HG02938 (cell line): ENCODE measurements at regions not wholly inside any gene's neighbourhood (a gene's known extent, or its start where the extent isn't known, plus 50 kb on each side); places are given as distances from the start of the nearest gene placed in this dataset.
"Not testable (repeated sequence)": the region's sequence is repeated elsewhere in the genome, so short reads cannot be mapped to it uniquely, and the experiment has no call there.

ENCODE experiments used
- ATAC-seq: cut with Tn5 transposase; IDR thresholded peaks from one replicate; pipeline ENCODE4 v1.9.1; 2021; ENCODE audit warnings: mild to moderate bottlenecking, moderate library complexity; ENCODE audit not compliant: unreplicated experiment

DNA sequence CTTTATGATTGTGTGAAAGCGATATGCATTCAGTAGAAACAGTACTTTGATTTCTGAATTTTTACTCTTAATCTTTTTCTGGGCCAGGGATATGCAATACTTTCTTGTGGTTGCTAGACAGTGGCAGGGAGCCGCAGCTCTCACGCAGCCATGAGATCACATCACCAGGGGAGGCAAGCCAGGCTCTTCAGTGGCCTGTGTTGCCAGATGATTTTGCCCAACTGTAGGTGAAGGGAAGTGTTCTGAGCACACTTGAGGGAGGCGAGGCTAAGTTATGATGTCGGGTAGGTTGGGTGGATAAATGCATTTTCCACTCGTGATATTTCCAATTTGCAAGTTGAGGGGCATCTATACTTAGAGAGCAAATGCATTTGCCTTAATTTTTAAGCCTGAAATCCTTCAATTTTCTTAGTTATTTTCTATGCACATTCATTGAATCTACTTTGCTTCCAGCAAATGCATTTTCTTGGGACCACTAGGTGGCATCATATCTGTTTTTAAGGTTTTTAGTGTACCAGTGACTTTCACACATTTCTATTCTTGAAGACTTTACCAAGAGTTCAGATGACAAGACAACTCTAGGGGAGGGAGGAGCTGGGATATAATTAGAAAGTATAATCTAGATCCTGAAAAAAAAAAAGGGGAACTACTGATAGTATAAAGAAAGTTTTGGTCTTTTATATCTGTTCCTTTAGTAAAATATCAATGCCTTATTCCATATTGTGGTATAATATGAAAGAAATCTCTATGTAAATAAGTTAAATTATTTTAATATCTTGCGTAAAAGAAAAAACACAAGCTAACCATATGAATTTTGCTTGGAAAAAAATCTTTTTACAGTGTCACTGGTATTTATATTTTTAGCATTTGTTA lies 643.3 kb downstream of the SOCS6 start:
- no peak for ATAC-seq

DNA sequence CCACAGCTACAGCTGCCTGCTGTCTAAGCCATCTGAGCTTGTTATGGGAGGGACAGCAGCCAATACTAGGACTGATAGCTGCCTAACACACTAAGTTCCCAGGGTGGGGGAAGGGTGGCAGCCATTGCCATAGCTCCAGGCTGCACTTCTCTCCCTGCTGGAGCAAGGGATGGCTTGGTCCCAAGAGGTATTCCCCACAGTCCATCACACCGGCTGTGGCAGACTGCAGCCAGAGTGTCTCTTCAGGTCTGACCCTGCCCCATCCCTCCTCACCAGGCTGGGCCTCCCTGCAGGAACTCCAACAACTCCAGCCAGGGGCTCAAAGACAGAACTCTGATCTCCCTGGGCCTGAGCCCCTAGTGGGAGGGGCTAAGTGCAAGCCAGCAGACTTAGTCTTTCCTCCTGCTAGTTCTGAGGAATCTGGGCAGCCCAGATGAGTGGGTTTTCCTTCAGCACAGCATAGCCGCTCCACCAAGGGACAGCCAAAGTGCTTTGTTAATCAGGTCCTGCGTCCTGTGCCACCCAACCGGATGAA lies 632.1 kb downstream of the SOCS6 start:
- ATAC-seq = no peak

DNA sequence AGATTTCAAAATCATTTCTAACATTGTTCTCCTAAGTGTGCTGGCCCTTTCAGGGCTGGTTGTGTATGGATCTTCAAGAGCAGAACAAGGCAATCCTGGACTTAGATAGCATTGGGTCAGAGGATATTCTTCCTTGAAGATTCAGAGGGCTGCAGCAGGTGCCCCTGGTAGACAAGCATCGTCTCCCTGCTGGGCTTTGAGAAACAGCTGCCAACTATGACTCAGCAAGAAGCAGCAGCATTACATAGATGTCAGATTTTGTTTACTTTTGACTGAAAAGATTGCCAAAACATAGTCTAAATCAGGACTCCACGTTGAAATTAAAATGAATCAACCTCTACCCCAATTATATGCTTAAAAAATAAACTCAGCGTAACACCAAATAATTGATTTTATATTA lies 618.8 kb downstream of the SOCS6 start:
- ATAC-seq = no peak

DNA sequence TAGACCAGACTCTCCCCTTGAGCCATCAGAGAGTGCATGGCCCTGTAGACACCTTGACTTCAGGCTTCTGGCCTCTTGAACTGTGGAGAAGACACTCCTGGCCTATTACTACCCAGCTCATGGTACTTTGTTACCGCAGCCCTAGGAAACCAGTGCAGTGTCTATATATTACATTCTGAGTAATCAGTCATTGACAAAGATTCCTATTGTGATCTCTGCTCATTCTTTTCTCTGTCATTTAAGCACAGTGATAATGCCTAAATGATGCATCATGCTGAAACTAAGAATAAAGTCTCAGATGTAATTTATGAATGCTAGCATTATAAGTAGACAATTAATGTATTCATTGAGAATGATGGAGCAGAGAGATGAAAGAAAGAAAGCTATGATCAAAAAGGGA lies 603.5 kb downstream of the SOCS6 start:
- no peak for ATAC-seq

DNA sequence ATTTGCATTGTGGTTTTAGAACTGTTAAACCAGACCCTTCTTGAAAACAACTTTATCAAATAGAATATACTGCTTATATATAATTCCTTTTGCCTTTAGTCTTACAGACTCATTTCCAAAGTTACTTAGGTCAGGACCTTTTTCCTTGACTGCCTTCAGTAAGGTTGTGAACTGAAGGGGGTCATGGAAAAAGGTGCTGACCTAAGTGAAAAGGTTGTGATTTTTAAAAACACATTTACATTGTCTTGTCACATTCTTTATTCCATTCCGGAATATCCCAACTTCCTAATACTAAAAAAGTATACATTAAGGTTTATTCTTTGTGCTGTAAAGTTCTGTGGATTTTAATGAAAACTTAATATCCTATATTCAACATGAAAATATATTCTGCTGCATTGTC lies 581.4 kb downstream of the SOCS6 start:
- no peak for ATAC-seq

DNA sequence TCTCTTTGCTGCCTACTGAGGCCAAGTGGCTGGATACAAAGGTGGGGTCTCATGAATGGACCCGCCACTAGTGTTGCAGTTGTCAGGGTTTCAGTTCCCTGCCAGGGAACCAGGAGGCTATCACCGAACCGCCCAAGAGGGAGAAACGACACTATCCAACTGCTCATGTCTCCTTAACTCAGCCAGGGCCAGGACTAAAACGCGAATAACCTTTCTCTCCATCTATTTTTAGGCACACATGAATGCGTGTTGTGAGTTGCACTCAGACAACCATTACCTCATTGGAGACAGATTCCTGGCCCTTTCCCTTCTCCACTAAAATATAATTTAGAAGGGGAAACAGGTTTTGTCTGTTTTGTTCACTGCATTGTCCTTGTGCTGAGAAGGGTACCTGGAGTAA lies 559.5 kb downstream of the SOCS6 start:
- ATAC-seq = no peak

DNA sequence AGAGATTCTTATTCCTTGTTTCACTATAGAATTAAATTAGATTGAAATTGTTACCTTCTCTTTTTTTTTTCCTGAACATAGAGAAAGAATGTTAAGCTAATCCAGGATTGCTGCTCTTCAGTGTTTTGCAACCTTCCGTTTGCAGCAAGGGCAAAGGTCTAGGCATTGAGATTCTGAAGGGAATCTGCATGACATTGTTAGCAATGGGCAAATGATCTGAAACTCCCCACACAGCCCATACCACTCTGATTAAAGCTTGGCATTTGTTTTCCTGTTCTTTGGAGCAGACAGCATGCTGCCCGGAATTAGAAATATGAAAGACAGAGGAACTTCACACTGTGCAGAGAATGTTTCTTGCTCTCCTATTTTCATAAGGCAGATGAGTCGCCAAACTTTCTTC lies 551.8 kb downstream of the SOCS6 start:
- no peak for ATAC-seq

DNA sequence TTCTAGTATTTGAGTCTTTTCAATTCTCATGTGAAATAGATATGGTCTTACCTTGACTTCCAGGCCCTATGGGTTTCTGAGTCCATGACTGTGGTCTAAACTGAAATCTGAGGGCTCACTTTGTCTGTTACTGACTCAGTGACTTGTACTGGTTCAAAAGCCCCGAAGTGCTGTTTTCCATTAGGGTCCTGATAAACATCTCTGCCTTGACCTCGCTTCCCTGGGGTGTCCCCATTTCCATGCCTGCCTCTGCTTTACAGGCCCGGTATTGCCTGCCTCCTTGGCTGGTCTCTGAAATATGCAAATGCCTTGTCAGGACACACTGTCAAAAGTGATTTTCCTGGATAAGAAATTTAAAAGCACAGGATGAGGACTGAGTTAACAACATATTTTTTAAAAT lies 538.8 kb downstream of the SOCS6 start:
- ATAC-seq = no peak

DNA sequence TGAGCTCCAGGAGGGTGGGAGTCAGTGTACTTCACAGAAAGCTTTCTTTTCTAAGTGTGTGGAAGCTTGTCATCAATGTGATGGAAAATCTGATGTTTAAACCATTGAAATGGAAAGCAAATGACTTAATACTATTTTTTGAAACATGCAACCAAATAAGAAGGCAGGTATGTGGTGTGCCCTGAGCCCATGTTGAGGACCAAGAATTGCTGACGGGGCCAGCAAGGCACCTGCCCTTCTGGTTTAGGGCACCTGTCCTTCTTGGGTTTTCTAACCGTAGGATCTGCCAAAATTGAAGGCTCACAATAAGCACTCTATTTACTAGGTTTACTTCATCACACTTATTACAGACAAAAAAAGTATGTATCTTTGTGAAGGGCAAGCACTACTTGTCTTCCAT lies 537.7 kb downstream of the SOCS6 start:
- ATAC-seq = no peak

DNA sequence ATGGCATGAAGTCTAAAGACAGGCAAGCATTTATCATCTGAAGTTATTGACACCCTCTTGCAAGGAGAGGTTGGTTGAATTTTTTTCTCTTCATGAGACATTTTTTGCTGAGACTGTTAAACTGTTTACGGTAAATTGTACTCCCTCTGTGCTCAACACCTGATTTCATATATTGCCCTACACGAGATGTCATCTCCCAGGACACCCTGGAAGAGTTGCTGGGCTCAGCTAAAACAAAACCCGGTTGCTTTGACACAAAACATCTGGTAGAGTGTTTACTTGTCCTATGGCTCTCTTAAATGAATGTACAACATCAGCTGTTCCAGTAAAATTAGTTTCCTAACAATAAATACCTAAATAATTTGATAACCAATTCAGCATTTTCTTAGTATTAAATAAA lies 533.8 kb downstream of the SOCS6 start:
- no peak for ATAC-seq

DNA sequence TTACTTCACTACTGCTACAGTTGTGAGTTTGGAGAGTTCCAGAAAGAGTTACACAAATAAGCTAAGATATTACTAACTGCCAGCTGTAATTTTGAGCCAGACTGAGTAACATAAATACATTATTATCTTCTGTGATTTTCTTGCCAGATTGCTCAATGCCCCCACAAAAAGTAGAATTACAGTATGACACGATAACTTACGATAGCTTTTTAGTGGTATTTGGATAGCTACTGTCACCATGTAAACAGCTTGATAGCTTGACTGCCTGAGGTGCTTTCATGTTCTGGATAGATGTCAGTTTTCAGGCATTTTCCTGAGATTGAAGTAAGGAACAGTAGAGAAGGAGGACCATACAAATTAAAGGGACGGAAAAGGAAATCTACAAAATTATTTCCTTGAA lies 533.3 kb downstream of the SOCS6 start:
- no peak for ATAC-seq

DNA sequence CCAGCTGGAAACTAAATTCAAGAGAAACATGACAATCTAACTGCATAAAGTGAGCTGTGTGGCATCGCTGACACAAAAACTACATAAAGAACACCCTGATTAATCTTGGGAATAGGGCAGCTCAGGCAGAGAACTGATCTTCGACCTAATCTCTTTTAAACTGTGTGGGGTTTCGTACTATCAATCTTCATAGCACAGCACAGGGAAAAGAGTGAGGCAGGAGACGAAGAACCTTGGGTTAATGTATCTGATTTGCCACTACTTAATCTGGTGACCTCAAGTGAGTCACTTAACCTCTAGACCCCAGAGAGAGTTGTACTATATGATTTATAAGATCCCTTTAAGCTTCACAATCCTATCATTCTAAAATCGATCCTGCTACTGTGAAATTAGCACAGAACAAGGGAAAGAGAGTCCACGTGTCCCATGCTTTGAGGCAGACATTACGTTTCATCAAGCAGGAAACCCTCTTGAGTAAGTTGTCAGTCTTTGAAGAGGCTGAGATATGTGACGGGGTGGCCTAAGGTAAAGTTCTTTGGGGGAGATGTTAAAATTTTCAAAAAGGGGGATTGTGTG lies 519.7 kb downstream of the SOCS6 start:
- ATAC-seq = no peak

DNA sequence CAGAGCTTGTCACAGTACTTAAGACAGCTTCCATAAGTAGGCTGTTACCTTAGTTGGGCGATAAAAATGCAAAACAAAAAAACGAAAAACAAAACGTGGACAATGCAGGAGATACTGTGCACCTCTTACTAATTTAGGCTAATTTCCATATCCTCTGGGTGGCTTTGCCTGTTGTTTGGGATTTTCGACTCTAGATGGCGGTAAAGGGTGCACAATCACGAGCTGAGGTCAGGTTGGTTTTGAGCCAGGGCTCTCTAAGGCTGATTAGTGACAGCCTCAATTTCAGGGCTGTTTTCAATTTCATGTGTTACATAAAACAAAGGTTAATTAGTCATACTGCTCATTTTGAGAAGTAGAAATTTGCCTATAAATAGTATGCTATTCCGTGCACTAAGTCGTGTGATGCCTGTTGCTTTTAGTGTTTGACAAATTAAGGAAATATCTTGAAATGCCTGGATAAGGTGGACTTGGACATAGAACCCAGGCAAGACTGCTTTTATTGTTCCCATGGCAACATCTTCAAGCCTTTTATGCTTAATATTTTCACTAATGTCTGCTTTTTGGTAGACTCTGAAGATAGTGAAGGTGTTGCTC lies 493.1 kb downstream of the SOCS6 start:
- ATAC-seq = peak; percentile 94

DNA sequence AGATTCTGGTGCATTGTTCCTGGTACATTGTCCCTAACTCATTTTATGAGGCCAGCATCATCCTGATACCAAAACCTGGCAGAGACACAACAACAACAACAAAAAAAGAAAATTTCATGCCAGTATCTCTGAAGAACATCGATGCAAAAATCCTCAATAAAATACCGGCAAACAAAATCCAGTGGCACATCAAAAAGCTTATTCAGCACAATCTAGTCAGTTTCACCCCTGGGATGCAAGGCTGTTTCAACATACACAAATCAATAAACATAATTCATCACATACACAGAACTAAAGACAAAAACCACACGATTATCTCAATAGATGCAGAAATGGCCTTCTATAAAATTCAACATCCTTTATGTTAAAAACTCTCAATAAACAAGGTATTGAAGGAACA lies 477.4 kb downstream of the SOCS6 start:
- not testable (repeated sequence) for ATAC-seq

DNA sequence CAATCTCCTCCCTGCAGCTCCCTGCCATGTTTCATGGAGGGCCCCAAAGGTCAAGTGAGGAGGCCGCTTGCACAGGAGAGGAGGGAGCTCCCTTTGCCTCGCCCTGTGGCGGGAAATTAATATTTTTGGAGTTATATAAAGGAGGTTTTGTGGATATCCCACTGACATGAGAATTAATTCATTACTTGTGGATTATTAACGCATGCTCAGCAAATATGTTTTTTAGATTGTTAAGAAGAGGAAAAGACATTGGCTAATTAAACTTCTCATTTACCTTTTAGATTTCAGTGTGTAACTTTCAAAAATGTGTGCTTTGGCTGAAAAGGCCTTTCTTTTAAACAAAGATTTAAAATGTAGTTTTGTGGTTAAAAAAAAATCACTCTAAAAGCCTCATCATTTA lies 474.0 kb downstream of the SOCS6 start:
- ATAC-seq = no peak

DNA sequence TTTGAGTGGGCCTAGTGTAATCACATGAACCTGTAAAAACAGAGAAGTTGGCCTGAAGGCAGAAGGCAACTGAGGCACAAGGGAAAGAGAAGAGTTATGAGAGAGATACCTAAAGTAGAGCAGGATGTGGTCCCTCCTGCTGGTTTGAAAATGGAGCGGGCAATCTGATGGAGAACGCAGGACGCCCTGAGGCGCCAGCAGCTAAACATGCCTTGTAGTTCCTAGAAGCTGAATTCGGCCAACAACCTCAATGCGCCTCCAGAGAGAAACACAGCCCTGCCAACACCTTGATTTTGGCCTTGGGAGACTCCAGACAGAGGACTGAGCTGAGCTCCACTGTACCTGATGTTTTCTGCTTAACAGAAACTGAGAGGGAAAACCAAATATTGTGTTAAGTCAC lies 469.9 kb downstream of the SOCS6 start:
- ATAC-seq = no peak

DNA sequence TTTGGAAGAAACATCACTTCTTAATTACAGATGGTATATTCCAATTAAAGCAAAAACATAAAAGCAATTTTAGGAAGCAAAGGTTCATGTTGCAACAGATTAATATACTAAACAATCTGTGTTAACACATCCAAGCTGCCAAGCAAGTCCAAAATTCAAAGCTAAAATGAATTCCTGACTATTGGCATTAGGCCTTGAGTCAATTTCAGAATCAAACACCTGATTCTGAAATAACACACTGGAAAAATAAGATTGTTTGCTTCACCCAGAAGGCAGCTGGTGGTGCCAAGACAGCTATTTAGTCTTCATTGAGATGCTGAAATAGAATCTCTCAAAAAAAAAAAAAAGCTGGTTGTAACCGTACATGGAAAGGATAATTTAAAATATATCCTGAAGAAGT lies 465.6 kb downstream of the SOCS6 start:
- ATAC-seq = no peak

DNA sequence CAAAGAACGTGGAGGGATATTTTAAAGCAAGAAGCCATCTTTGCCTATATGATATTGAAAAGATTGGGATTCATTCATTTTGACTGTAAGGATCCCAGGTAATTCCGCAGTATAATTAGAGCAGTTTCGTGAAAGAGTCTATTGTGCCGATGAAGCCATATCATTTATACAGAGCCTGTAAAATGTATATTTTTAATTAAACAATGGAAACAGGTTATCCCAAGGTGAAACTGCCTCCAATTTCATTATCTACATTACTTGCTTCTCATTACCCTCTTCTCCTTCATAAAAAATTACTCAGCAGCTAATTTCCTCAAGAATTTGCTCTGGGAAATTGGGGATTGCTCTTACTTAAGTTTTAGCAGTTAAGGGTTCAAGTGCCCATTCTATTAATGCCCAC lies 444.1 kb downstream of the SOCS6 start:
- ATAC-seq = no peak

DNA sequence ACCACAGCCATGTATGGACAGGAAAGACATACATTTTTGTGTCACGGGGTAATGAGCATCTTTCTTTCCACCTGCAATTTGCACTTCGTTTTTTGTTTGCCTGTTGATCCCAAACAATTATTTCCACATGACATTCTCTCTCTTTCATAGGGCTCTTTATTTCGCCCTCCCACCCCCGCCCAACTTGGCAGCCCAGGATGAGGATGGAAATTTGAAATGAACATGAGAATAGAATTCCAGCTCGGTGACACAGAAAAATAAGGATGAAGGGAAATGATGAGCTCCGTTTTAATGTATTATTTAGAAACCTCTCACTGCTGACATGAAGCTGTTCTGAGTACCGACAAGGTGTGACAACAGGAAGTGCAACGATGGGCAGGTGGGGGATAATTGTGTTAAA lies 443.3 kb downstream of the SOCS6 start:
- no peak for ATAC-seq

DNA sequence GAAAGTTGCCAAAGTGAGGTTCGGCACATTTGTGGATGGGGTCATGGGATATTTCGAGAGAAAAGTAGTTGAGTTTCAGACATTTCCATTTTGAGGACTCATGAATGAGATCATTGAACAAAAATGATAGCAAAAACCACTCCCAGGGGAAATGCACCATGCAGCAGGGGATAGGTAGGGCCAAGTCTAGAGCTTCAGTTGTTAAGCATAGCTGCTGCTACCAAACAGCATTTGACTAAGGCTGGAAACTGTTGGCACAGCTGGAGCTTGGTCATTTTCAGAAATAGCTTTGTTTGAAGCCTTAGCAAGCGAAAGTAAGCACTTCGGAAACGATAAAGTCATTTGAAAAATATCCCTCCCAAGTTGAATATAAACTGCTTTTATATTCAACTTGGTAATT lies 431.8 kb downstream of the SOCS6 start:
- no peak for ATAC-seq

DNA sequence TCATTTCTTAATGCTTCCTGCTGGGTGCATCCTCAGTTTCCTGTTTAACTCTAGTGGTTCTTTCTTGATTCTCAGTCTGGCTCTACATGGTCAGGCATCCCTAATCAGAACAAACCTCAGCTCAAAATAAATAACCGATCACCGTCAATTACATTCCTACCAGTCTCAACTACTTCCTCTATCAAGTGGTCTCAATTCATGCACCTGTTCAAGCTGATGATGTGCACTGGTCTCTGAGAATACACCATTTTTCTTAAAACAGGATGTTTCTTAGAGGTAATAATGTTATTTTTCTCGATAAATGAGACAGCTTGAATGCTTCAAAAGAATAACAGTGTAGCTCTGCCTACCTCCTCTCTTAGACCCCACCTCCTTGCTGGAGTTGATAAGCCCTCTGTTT lies 420.9 kb downstream of the SOCS6 start:
- ATAC-seq = no peak

DNA sequence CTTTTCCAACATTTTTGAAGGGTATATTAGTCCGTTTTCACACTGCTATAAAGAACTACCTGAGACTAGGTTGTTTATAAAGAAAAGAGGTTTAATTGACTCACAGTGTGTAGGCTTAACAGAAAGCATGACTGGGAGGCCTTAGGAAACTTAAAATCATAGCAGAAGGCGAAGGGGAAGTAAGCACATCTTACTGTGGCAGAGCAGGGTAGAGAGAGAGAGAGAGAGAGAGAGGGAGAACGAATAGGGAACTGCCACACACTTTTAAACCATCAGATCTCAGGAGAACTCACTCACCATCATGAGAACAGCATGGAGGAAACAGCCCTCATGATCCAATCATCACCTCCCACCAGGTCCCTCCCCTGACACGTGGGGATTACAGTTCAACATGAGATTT lies 420.3 kb downstream of the SOCS6 start:
- ATAC-seq = no peak
